ENCODE measurements at regions not wholly inside any gene's neighbourhood (a gene's known extent, or its start where the extent isn't known, plus 50 kb on each side); places are given as distances from the start of the nearest gene placed in this dataset.

GRCh38 chr14:40393143-40393542 lies 960.9 kb upstream of the FBXO33 start:
- no peak overlapping the region for H3K4me3 Mint-ChIP-seq
- no peak for TF ChIP-seq CTCF (conservative IDR thresholded peaks at IDR 0.05)
- H3K27ac Mint-ChIP-seq = no peak overlapping the region
- H3K9me3 Mint-ChIP-seq = no peaks in the 10 kb centered on the region
- H3K4me1 Mint-ChIP-seq (ENCODE audit: unreplicated experiment) = no peaks in the 10 kb centered on the region
- DNase-seq (ENCODE audit: extremely low spot score, unreplicated experiment) = no peak
- no peaks in the 10 kb centered on the region for H3K27me3 Mint-ChIP-seq
- H3K36me3 Mint-ChIP-seq = no peaks in the 10 kb centered on the region

GRCh38 chr14:40386433-40386832 lies 954.2 kb upstream of the FBXO33 start:
- Mint-ChIP-seq H3K9me3 (no peaks in the 10 kb centered on the region), H3K27ac (no peak overlapping the region), H3K36me3 (no peaks in the 10 kb centered on the region), H3K4me3 (no peak overlapping the region), H3K27me3 (no peaks in the 10 kb centered on the region), H3K4me1 (ENCODE audit: unreplicated experiment) (no peaks in the 10 kb centered on the region)
- TF ChIP-seq CTCF (conservative IDR thresholded peaks at IDR 0.05) = no peak
- DNase-seq (ENCODE audit: extremely low spot score, unreplicated experiment) = no peak

- Mint-ChIP-seq H3K4me3 (no peak overlapping the region), H3K27me3 (no peaks in the 10 kb centered on the region), H3K36me3 (no peaks in the 10 kb centered on the region), H3K4me1 (ENCODE audit: unreplicated experiment) (no peaks in the 10 kb centered on the region), H3K27ac (no peak overlapping the region), H3K9me3 (no peaks in the 10 kb centered on the region)
- TF ChIP-seq CTCF (conservative IDR thresholded peaks at IDR 0.05) = no peak
- no peak for DNase-seq (ENCODE audit: extremely low spot score, unreplicated experiment)
These were observed 942.0 kb upstream of the FBXO33 start for GRCh38 chr14:40374221-40374620.

GRCh38 chr14:40371011-40371410 lies 938.8 kb upstream of the FBXO33 start:
- H3K4me1 Mint-ChIP-seq (ENCODE audit: unreplicated experiment) = no peaks in the 10 kb centered on the region
- H3K27ac Mint-ChIP-seq = no peak overlapping the region
- no peaks in the 10 kb centered on the region for H3K9me3 Mint-ChIP-seq
- no peak overlapping the region for H3K4me3 Mint-ChIP-seq
- no peak for DNase-seq (ENCODE audit: extremely low spot score, unreplicated experiment)
- no peaks in the 10 kb centered on the region for H3K36me3 Mint-ChIP-seq
- no peaks in the 10 kb centered on the region for H3K27me3 Mint-ChIP-seq
- no peak for TF ChIP-seq CTCF (conservative IDR thresholded peaks at IDR 0.05)

- H3K27me3 Mint-ChIP-seq = no peaks in the 10 kb centered on the region
- TF ChIP-seq CTCF (conservative IDR thresholded peaks at IDR 0.05) = no peak
- H3K4me1 Mint-ChIP-seq (ENCODE audit: unreplicated experiment) = no peaks in the 10 kb centered on the region
- no peaks in the 10 kb centered on the region for H3K9me3 Mint-ChIP-seq
- H3K36me3 Mint-ChIP-seq = no peaks in the 10 kb centered on the region
- no peak overlapping the region for H3K4me3 Mint-ChIP-seq
- H3K27ac Mint-ChIP-seq = no peak overlapping the region
- DNase-seq (ENCODE audit: extremely low spot score, unreplicated experiment) = no peak
These were observed 936.1 kb upstream of the FBXO33 start for GRCh38 chr14:40368314-40368713.

GRCh38 chr14:40367717-40368116 lies 935.5 kb upstream of the FBXO33 start:
- DNase-seq (ENCODE audit: extremely low spot score, unreplicated experiment) = no peak
- H3K36me3 Mint-ChIP-seq = no peaks in the 10 kb centered on the region
- no peaks in the 10 kb centered on the region for H3K4me1 Mint-ChIP-seq (ENCODE audit: unreplicated experiment)
- H3K27ac Mint-ChIP-seq = no peak overlapping the region
- H3K9me3 Mint-ChIP-seq = no peaks in the 10 kb centered on the region
- H3K4me3 Mint-ChIP-seq = no peak overlapping the region
- TF ChIP-seq CTCF (conservative IDR thresholded peaks at IDR 0.05) = no peak
- no peaks in the 10 kb centered on the region for H3K27me3 Mint-ChIP-seq

Measured in type B pancreatic cell (in vitro differentiated cells).